K562 (cell line): ENCODE measurements at regions not wholly inside any gene's neighbourhood (a gene's known extent, or its start where the extent isn't known, plus 50 kb on each side); places are given as distances from the start of the nearest gene placed in this dataset.

Experiments
- ATAC-seq: fragments of 200-7000 bp; cut with Tn5 transposase; 3 replicates; pipeline ENCODE4 v1.9.1; 2020; ENCODE audit warnings: moderate library complexity
- BruUV-seq: library from RNA; stranded (reverse); fragments of 400-500 nt; replicated peaks from 2 replicates; lab custom pipeline; 2021; lab: Mats Ljungman, UMichigan
- CTCF ChIA-PET: fragments of 300-600 bp; formaldehyde crosslinking; extraction: SDS; loops from one replicate; lab custom pipeline; 2021; ENCODE audit warnings: low intra/inter-chr PET ratio; lab: Yijun Ruan, JAX
- POLR2A ChIA-PET: fragments of 300-600, 350-650 bp; sonication (Branson Sonifier 250); formaldehyde crosslinking; extraction: SDS; loops from one replicate; lab custom pipeline; 2021; ENCODE audit warnings: antibody characterized with exemption, inconsistent platforms; lab: Yijun Ruan, JAX
- DNase-seq, 4 experiments: peaks; one replicate each; pipeline versions ENCODE4 v3.0.0 to v3.0.0-alpha.2; 2011 to 2018; ENCODE audit warnings: low spot score in 3 of 4, mixed read lengths in 3 of 4; ENCODE audit errors: extremely low read depth in 1 of 4
- FAIRE-seq: peaks from 2 replicates; lab custom pipeline; 2011; peaks lifted over from hg19 to GRCh38; lab: Jason Lieb, UNC
- H2AFZ ChIP-seq: 2 replicates; pipeline ENCODE4 v1.6.0; 2011; ENCODE audit warnings: low read depth, low read length, control low read depth, inconsistent platforms
- H3K27ac ChIP-seq: fragments of 200-600 bp; 3 replicates; pipeline ENCODE4 v1.8.0; 2011; ENCODE audit warnings: low read depth, mild to moderate bottlenecking, control low read depth, inconsistent platforms, low read length, moderate library complexity, mixed read lengths; ENCODE audit errors: extremely low read depth
- H3K27me3 ChIP-seq, 2 experiments: fragments of 300-600 bp in 1 of 2; 2 replicates in 1 of 2; 3 replicates in 1 of 2; pipeline versions ENCODE4 v1.6.0 to v1.8.0; 2011; ENCODE audit warnings: inconsistent platforms in 2 of 2, low read length in 2 of 2, mild to moderate bottlenecking in 1 of 2, mixed read lengths in 1 of 2, moderate library complexity in 1 of 2; ENCODE audit not compliant: control insufficient read depth in 2 of 2, insufficient read depth in 2 of 2
- H3K36me3 ChIP-seq: fragments of 300-600 bp; 3 replicates; pipeline ENCODE4 v1.8.0; 2011; ENCODE audit warnings: mild to moderate bottlenecking, low read length, inconsistent platforms; ENCODE audit not compliant: control insufficient read depth, insufficient read depth
- H3K4me1 ChIP-seq, 2 experiments: fragments of 200-600 bp in 1 of 2; replicated peaks in 1 of 2; 2 replicates in 1 of 2; 3 replicates in 1 of 2; pipeline versions ENCODE4 v1.5.1 to v1.8.0; 2011; ENCODE audit warnings: inconsistent platforms in 2 of 2, low read length in 2 of 2, mild to moderate bottlenecking in 1 of 2, mixed read lengths in 1 of 2, moderate library complexity in 1 of 2; ENCODE audit not compliant: control insufficient read depth in 2 of 2, insufficient read depth in 2 of 2
- H3K4me2 ChIP-seq: 2 replicates; pipeline ENCODE4 v1.6.1; 2011; ENCODE audit warnings: low read length, control low read depth, inconsistent platforms, mixed read lengths; ENCODE audit not compliant: insufficient read depth
- H3K4me3 ChIP-seq: fragments of 200-600 bp; sonication (generic), shearing (Covaris generic); 2 replicates; pipeline ENCODE4 v1.5.1; 2016; ENCODE audit warnings: control low read depth, inconsistent platforms
- H3K79me2 ChIP-seq: fragments of 200-600 bp; 3 replicates; pipeline ENCODE4 v1.8.0; 2011; ENCODE audit warnings: low read length, inconsistent platforms; ENCODE audit not compliant: control insufficient read depth, insufficient read depth
- H3K9ac ChIP-seq, 2 experiments: 2 replicates each; pipeline versions ENCODE4 v1.6.0 to v1.6.1; 2011; ENCODE audit warnings: low read depth in 2 of 2, low read length in 2 of 2, control low read depth in 1 of 2, inconsistent platforms in 1 of 2, mild to moderate bottlenecking in 1 of 2, mixed read lengths in 1 of 2; ENCODE audit not compliant: insufficient read depth in 1 of 2
- H3K9me1 ChIP-seq: one replicate; pipeline ENCODE4 v1.6.0; 2011; ENCODE audit warnings: inconsistent platforms, mild to moderate bottlenecking, low read length, moderate library complexity; ENCODE audit not compliant: control insufficient read depth, insufficient read depth
- H3K9me3 ChIP-seq: replicated peaks from 2 replicates; pipeline ENCODE4 v1.5.1; 2011; ENCODE audit warnings: low read depth, low read length, inconsistent platforms; ENCODE audit not compliant: control insufficient read depth, insufficient read depth
- H4K20me1 ChIP-seq: replicated peaks from 2 replicates; pipeline ENCODE4 v1.6.1; 2011; ENCODE audit warnings: low read length, inconsistent platforms, mixed read lengths; ENCODE audit not compliant: control insufficient read depth, insufficient read depth
- CBX2 ChIP-seq: fragments of 200-600 bp; sonication (generic); IDR thresholded peaks from one replicate; pipeline ENCODE4 v1.6.1; 2012; ENCODE audit warnings: mild to moderate bottlenecking, low read length, inconsistent platforms; ENCODE audit not compliant: insufficient read depth, poor library complexity, severe bottlenecking
- CBX5 ChIP-seq: IDR thresholded peaks from 2 replicates; pipeline ENCODE4 v1.6.1; 2014; ENCODE audit warnings: low read depth, borderline replicate concordance
- CLOCK ChIP-seq: fragments of 250-450 bp; sonication (Bioruptor Pico); IDR thresholded peaks from 2 replicates; pipeline ENCODE4 v1.4.0; 2020; ENCODE audit warnings: mild to moderate bottlenecking, moderate library complexity, borderline replicate concordance
- FOXM1 ChIP-seq, 2 experiments: fragments of 450-650 bp in 1 of 2; sonication (generic) in 1 of 2; formaldehyde crosslinking in 1 of 2; IDR thresholded peaks; 2 replicates each; pipeline versions ENCODE4 v1.6.1 to v1.9.0; 2017 to 2022; ENCODE audit warnings: low read depth in 2 of 2, mild to moderate bottlenecking in 2 of 2, missing genetic modification reagents in 1 of 2, moderate library complexity in 1 of 2
- NBN ChIP-seq: fragments of 450-650 bp; IDR thresholded peaks from 2 replicates; pipeline ENCODE4 v1.6.1; 2016; ENCODE audit warnings: low read depth, mild to moderate bottlenecking
- NKRF ChIP-seq: fragments of 450-650 bp; IDR thresholded peaks from 2 replicates; pipeline ENCODE4 v1.6.1; 2016; ENCODE audit warnings: borderline replicate concordance
- STAT5A ChIP-seq: IDR thresholded peaks from 2 replicates; pipeline ENCODE4 v1.6.1; 2012; ENCODE audit warnings: low read length, inconsistent platforms, borderline replicate concordance
- ZNF175 ChIP-seq: fragments of 200-800 bp; sonication (Bioruptor generic); IDR thresholded peaks from 2 replicates; pipeline ENCODE4 v1.6.1; 2016; ENCODE audit warnings: low read depth, mild to moderate bottlenecking, missing genetic modification characterization, missing compliant biosample characterization
- ZNF512 ChIP-seq: IDR thresholded peaks from 2 replicates; pipeline ENCODE4 v1.6.1; 2016; ENCODE audit warnings: missing genetic modification characterization, missing compliant biosample characterization
- ZNF778 ChIP-seq: fragments of 450-650 bp; formaldehyde crosslinking; IDR thresholded peaks from 2 replicates; pipeline ENCODE4 v1.4.0; 2020; ENCODE audit warnings: mild to moderate bottlenecking, moderate library complexity
- WGBS: fragments of 100-300 bp; shearing (Covaris generic); methylation state at CpG from one replicate; pipeline ENCODE4 v1.1.6; 2016; ENCODE audit warnings: low coverage, mixed read lengths; ENCODE audit not compliant: insufficient coverage; ENCODE audit errors: missing lambda C conversion rate; 5-methylcytosine and 5-hydroxymethylcytosine counted together
- in situ Hi-C: fragments of 300-500 bp; cut with MboI; formaldehyde crosslinking; loops from 4 replicates; pipeline ENCODE4 v1.15.0; 2018; ENCODE audit warnings: inconsistent platforms, mixed read lengths
- intact Hi-C: fragments of 100-400 bp; cut with micrococcal nuclease; formaldehyde crosslinking; loops from 2 replicates; pipeline ENCODE4 v1.14.2; 2022

GRCh38 chr1:79663916-79664315 is 657.4 kb upstream of the ADGRL4 start:
- no peak overlapping the region for H3K4me3 ChIP-seq
- no peaks in the 10 kb centered on the region for H3K9me3 ChIP-seq
- POLR2A ChIA-PET, result no interaction called here
- in situ Hi-C loops, result no loop called here
- intact Hi-C loops, result no loop called here
- BruUV-seq, result no TSS peak
- no peak for ATAC-seq
- H2AFZ ChIP-seq, result no peak overlapping the region
- no peak for TF ChIP-seq NKRF
- TF ChIP-seq, all 486 proteins: peak for 0
- no peak overlapping the region for H3K9ac ChIP-seq
- no peaks in the 10 kb centered on the region for H3K79me2 ChIP-seq
- H3K4me1 ChIP-seq, result no peaks in the 10 kb centered on the region
- 0% methylated on average over 2 of the region's 2 CpGs for WGBS
- H3K36me3 ChIP-seq, result no peaks in the 10 kb centered on the region
- no peaks in the 10 kb centered on the region for H3K27me3 ChIP-seq
- H4K20me1 ChIP-seq, result no peaks in the 10 kb centered on the region
- no peak overlapping the region for H3K4me2 ChIP-seq
- DNase-seq, result no peak
- no peaks in the 10 kb centered on the region for H3K9me1 ChIP-seq
- CTCF ChIA-PET, result no interaction called here
- no peak overlapping the region for H3K27ac ChIP-seq
- no peak for FAIRE-seq

GRCh38 chr1:79662596-79662995 is 656.1 kb upstream of the ADGRL4 start:
- H3K4me2 ChIP-seq, result no peak overlapping the region
- no peaks in the 10 kb centered on the region for H3K27me3 ChIP-seq
- H4K20me1 ChIP-seq, result no peaks in the 10 kb centered on the region
- H3K9me1 ChIP-seq, result no peaks in the 10 kb centered on the region
- no peaks in the 10 kb centered on the region for H3K4me1 ChIP-seq
- in situ Hi-C loops, result no loop called here
- no peak overlapping the region for H2AFZ ChIP-seq
- WGBS, result 0% methylated on average over 1 of the region's 1 CpG
- H3K36me3 ChIP-seq, result no peaks in the 10 kb centered on the region
- ATAC-seq (no peak), DNase-seq (no peak), FAIRE-seq (no peak)
- H3K79me2 ChIP-seq, result no peaks in the 10 kb centered on the region
- H3K9me3 ChIP-seq, result no peaks in the 10 kb centered on the region
- no peak overlapping the region for H3K27ac ChIP-seq
- H3K9ac ChIP-seq, result no peak overlapping the region
- POLR2A ChIA-PET, result no interaction called here
- CTCF ChIA-PET, result no interaction called here
- no peak overlapping the region for H3K4me3 ChIP-seq
- intact Hi-C loops, result no loop called here
- no TSS peak for BruUV-seq
- no peak for TF ChIP-seq FOXM1 (IDR thresholded peaks at IDR 0.05; ENCODE audit: low read depth)
- no peak for TF ChIP-seq FOXM1 (CRISPR knock-in tag; IDR thresholded peaks at IDR 0.05; ENCODE audit: low read depth)
- no peak for TF ChIP-seq CBX2
- no peak for TF ChIP-seq ZNF778 (CRISPR knock-in tag)
- TF ChIP-seq ZNF175 (CRISPR knock-in tag), result no peak
- no peak for TF ChIP-seq CBX5
- no peak for TF ChIP-seq NBN
- TF ChIP-seq CLOCK (CRISPR knock-in tag), result no peak
- TF ChIP-seq ZNF512, result no peak
- no peak for TF ChIP-seq STAT5A
